Coronary artery (tissue), 2 donors: ENCODE measurements at regions not wholly inside any gene's neighbourhood (a gene's known extent, or its start where the extent isn't known, plus 50 kb on each side); places are given as distances from the start of the nearest gene placed in this dataset.

Source experiments
- DNase-seq: peaks from one replicate; pipeline ENCODE4 v3.0.0-alpha.2; 2017; ENCODE audit warnings: low spot score
- H3K27ac ChIP-seq, 2 donors: fragments of 200-600 bp; sonication (generic); one replicate each; pipeline ENCODE4 v1.5.1; 2016 to 2019
- H3K4me3 ChIP-seq: fragments of 200-600 bp; sonication (generic); 2 replicates; pipeline ENCODE4 v1.5.1; 2016; ENCODE audit warnings: mild to moderate bottlenecking, moderate library complexity
- TF ChIP-seq, protein P1 (sequence below): fragments of 200-600 bp; sonication (generic); IDR thresholded peaks from one replicate; pipeline ENCODE4 v1.5.1; 2019; ENCODE audit warnings: antibody characterized with exemption

DNA sequence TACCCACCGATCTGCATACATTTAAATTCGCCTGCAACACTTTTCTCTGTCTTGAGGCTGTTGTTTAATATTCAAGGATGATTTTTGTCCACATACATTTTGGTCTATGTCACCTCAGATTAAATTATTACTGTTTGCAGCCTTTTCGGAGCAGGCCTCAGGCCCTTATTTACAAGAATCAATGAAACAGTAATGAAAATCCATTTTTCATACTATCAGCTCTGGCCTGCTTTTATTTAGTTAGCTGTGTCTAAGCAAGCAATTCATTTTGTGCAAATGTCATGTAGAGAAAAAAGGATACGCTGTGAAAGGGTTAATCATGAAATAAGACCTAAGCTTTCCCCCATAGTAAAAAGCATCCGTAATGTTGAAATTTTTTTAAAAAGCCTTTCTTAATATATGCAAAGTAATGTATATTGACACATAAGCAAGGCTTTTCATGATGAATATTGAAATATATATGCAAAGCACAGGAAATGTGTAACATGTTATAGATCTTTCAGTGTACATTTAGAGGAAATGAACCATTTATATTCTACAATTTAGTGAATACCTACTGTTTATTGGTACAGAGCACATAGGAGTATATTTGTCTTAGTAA lies 1135.3 kb upstream of the ZEB2 start:
- no peak overlapping the region for H3K4me3 ChIP-seq
- DNase-seq: no peak
- TF ChIP-seq, protein P1, sequence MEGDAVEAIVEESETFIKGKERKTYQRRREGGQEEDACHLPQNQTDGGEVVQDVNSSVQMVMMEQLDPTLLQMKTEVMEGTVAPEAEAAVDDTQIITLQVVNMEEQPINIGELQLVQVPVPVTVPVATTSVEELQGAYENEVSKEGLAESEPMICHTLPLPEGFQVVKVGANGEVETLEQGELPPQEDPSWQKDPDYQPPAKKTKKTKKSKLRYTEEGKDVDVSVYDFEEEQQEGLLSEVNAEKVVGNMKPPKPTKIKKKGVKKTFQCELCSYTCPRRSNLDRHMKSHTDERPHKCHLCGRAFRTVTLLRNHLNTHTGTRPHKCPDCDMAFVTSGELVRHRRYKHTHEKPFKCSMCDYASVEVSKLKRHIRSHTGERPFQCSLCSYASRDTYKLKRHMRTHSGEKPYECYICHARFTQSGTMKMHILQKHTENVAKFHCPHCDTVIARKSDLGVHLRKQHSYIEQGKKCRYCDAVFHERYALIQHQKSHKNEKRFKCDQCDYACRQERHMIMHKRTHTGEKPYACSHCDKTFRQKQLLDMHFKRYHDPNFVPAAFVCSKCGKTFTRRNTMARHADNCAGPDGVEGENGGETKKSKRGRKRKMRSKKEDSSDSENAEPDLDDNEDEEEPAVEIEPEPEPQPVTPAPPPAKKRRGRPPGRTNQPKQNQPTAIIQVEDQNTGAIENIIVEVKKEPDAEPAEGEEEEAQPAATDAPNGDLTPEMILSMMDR: no peak
- no peak overlapping the region for H3K27ac ChIP-seq

DNA sequence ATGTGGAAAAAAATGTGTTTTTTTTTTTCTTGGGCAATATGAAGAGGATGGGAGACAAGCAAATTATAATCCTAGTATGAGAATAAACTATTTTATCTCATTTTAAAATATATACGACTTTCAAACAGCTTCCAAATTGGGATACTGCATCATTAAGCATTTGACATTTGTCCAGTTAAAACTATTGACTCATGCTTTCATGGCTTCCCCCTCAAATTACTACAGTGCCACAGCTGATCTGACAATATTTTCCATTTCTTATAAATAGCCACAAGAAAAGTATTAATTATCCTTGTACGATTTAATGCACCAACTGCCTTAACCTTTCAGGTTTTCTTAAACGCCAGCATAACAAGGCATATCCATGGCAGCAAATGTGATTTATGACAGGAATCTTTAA lies 1134.8 kb upstream of the ZEB2 start:
- no peak for DNase-seq
- TF ChIP-seq, protein P1: no peak
- Histone ChIP-seq H3K4me3 (no peak overlapping the region), H3K27ac (no peak overlapping the region)

DNA sequence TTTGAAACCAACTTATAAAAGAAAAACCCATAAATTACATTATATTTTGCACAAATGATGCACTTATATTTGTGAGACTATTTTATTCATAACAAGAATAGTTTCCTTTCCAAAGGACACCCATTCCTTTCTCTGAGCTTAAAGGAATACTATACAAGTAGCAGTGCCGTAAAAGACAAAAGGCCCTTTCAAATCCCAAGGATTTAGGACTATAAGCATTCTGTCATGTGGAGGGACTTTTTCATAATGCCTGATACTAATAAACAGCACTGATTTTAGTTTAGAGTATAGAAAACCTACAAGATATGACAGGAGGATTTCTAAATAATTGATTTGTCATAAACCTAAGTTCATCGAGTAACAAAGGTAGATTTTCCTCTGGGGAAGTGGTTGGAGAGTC lies 1134.2 kb upstream of the ZEB2 start:
- TF ChIP-seq, protein P1: no peak
- H3K4me3 ChIP-seq: no peak overlapping the region
- H3K27ac ChIP-seq: no peak overlapping the region
- DNase-seq: no peak

DNA sequence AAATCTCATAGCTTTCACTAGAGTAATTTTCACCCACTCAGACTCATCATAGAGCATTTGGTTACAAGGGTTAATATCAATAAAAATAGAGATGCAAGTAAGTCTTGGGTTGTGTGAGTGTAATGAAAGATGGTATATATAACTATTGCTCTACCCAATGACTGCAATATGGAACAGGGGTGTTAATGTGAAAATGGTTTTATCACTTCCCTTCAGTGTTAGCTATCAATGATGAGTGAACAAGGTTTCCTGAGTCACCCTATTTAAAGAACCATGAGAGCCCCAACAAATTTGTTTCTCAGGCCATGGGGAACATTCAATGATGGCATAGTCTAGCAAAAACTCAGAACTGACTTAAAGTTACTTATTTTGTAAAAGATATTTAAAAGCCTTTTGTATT lies 1133.6 kb upstream of the ZEB2 start:
- Histone ChIP-seq H3K27ac (no peak overlapping the region), H3K4me3 (no peak overlapping the region)
- TF ChIP-seq, protein P1: no peak
- DNase-seq: no peak

DNA sequence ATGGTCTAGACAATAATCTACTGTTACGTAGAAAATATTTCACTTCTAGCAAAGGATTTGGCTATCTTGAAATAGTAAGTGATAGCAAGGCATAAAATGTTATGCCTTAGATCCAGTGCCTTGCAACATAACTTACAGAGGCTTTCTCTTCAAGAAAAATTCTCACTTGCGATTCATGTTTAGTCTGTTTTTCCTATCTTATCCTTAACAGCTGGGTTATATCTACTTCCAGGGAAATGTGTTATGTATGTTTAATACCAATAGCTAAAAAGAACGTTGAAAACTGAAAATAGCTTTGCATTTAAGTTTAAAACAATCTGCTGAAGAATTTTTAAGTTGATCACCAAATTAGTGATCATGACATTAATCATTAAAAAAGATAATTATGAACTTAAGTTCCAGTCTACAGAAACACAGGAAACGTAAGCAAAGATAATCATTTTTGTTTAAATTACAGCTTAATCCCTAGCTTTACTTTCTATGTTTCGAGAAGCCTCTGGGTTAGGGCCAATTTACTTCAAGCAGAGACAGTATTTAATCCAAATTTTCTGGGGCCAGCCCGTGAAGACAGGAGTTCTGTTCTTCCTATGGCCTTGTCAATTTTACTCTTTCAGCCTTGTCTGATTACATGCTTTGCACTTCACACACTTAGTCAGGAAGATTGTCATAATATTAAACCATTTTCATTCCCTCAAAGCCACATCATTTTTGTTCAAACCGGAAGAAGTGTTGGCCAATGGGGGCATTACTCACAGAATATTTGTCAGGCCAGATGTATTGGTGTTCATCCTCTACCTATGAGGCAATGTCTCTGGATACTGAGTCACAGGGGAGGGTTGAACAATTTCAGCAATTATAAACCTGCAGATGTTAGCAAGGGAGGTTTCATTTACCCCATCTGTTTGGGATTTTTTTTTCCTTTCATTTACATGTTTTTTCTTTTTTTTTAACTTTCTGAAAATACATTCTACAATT lies 1132.9 kb upstream of the ZEB2 start:
- no peak for DNase-seq
- no peak overlapping the region for H3K27ac ChIP-seq
- H3K4me3 ChIP-seq: no peak overlapping the region
- TF ChIP-seq, protein P1: no peak

DNA sequence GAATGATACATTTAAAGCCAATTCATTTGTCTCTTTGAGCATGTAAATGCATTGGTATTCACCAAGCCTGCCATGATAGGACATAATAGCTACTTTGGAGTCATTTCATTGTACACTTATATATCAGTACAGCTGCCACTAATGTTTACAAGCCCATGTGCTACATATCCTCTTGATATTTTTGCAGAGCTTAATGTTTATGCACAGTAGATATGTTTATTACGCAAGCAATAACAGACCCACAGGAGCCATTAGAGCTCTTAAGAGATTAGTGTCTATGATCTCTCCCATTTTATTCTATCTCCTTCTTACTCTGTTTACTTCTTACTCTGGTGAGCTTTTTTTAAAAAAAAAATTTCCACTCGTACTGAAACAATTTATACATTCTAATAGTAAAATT lies 1132.1 kb upstream of the ZEB2 start:
- H3K4me3 ChIP-seq: no peak overlapping the region
- H3K27ac ChIP-seq: no peak overlapping the region
- TF ChIP-seq, protein P1: no peak
- DNase-seq: no peak

DNA sequence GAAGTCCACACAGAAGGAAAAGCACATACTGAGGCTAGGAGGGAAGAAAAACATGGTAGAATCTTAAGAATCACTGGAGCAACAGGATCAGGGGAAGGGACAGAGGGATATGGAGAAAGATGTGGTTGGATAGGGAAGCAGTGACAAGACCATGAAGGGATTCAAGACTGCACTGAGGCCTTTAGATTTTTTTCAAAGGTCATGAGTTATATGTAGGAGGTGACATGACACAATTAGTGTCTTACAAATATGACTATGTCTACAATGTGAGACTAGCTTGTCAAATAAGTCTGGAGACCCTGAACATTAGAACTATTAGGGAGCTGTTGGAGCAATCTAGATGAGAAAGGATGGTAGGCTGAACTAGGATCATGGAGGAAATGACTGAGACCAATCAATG lies 1130.3 kb upstream of the ZEB2 start:
- DNase-seq: no peak
- TF ChIP-seq, protein P1: no peak

More for the DNA sequence above, 1130.3 kb upstream of the ZEB2 start:
- H3K27ac ChIP-seq: no peak overlapping the region
- H3K4me3 ChIP-seq: no peak overlapping the region
